ACC112 (cell line): ENCODE measurements at regions not wholly inside any gene's neighbourhood (a gene's known extent, or its start where the extent isn't known, plus 50 kb on each side); places are given as distances from the start of the nearest gene placed in this dataset.
A peak's percentile ranks its signal among the peaks of the same experiment; 100 is the strongest.

Source experiments
- H2AFZ ChIP-seq: fragments of 200-600 bp; sonication (generic); one replicate; pipeline ENCODE4 v1.6.0; 2017; ENCODE audit warnings: antibody characterized with exemption, low read length; ENCODE audit not compliant: unreplicated experiment
- H3K27ac ChIP-seq: fragments of 200-600 bp; sonication (generic); 2 replicates; pipeline ENCODE4 v1.5.1; 2014; ENCODE audit warnings: low read depth, mild to moderate bottlenecking, antibody characterized with exemption, low read length, moderate library complexity
- H3K27me3 ChIP-seq: fragments of 200-600 bp; sonication (generic); 2 replicates; pipeline ENCODE4 v1.6.1; 2014; ENCODE audit warnings: mild to moderate bottlenecking, antibody characterized with exemption, low read length, moderate library complexity, mixed read lengths; ENCODE audit not compliant: insufficient read depth
- H3K36me3 ChIP-seq: fragments of 200-600 bp; sonication (generic); 2 replicates; pipeline ENCODE4 v1.6.1; 2016; ENCODE audit warnings: mild to moderate bottlenecking, antibody characterized with exemption, low read length, moderate library complexity, mixed read lengths; ENCODE audit not compliant: insufficient read depth
- H3K4me1 ChIP-seq: fragments of 200-600 bp; sonication (generic); one replicate; pipeline ENCODE4 v1.6.1; 2016; ENCODE audit warnings: low read length, mixed read lengths; ENCODE audit not compliant: insufficient read depth, unreplicated experiment, control insufficient read depth
- H3K4me3 ChIP-seq: fragments of 200-600 bp; sonication (generic); 2 replicates; pipeline ENCODE4 v1.5.1; 2014; ENCODE audit warnings: mild to moderate bottlenecking, low read depth, low read length
- H3K79me2 ChIP-seq: fragments of 200-600 bp; sonication (generic); one replicate; pipeline ENCODE4 v1.6.0; 2016; ENCODE audit warnings: low read length; ENCODE audit not compliant: control insufficient read depth, unreplicated experiment, insufficient read depth

DNA sequence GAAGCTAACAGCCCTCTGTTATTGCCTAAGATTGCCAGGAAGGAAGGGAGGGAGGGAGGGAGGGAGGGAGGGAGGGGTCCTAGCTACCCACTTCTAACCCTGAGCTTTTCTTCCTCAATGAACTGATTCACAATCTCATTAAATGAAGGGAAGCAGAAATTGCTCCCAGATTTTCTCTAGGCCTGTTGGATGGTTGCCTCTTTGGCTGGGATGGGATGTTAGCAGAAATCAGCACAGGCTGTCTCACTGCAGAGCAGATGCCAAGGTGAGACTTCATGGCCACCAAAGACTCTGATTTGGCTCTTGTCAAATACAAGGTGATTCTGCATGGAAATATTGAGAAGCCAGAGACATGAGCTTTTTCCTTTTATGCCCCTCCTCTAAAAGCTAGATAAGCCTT, 578.6 kb downstream of the ACTL7B start:
- H3K27ac ChIP-seq = no peak overlapping the region
- H3K4me3 ChIP-seq = no peak overlapping the region
- H3K79me2 ChIP-seq = no peaks in the 10 kb centered on the region
- no peaks in the 10 kb centered on the region for H3K36me3 ChIP-seq
- no peaks in the 10 kb centered on the region for H3K27me3 ChIP-seq
- H3K4me1 ChIP-seq = peaks cover 7% of the 10 kb centered on the region
- no peak overlapping the region for H2AFZ ChIP-seq

GRCh38 chr9:108275906-108276305, 579.9 kb downstream of the ACTL7B start:
- Histone ChIP-seq H2AFZ (no peak overlapping the region), H3K27ac (no peak overlapping the region), H3K4me1 (peaks cover 16% of the 10 kb centered on the region), H3K4me3 (no peak overlapping the region), H3K79me2 (no peaks in the 10 kb centered on the region), H3K36me3 (no peaks in the 10 kb centered on the region), H3K27me3 (no peaks in the 10 kb centered on the region)

GRCh38 chr9:108274971-108275370, 580.8 kb downstream of the ACTL7B start:
- Histone ChIP-seq H3K27me3 (no peaks in the 10 kb centered on the region), H2AFZ (no peak overlapping the region), H3K4me1 (peaks cover 23% of the 10 kb centered on the region), H3K79me2 (no peaks in the 10 kb centered on the region), H3K4me3 (no peak overlapping the region), H3K36me3 (no peaks in the 10 kb centered on the region), H3K27ac (no peak overlapping the region)

GRCh38 chr9:108273988-108274387, 581.8 kb downstream of the ACTL7B start:
- Histone ChIP-seq H2AFZ (no peak overlapping the region), H3K27me3 (no peaks in the 10 kb centered on the region)

DNA sequence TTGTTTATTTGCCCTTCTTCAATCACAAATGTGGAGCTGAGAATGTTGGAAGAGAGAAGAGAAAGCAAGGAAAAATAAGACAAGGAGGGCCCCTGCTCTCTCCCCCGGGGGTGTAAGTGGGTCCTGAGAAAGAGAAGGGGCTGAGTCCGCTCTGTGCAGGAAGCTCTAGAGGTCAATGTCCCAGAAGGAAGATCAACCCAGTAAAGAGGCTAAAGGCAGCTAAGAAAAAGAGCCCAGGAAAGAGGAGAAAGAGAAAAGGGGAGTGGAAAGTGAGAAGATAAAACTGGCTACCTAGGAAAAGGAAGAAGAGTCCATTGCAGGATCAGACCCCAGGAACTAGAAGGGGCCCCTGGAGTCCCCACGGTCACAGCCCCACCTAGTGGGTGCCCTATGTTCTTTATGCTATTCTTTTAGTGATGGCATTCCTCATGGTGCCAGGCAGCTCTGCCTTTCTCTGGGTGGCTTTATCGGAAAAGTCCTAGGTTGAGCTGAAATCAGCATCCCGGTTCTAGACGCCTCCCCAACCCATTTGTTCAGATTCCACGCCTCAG, 583.4 kb downstream of the ACTL7B start:
- Histone ChIP-seq H2AFZ (peak overlapping the region; percentile 97), H3K27ac (peak overlapping the region; percentile 61; the same call in 1 of the 2 replicates), H3K4me3 (peak overlapping the region; percentile 45)

More at GRCh38 chr9:108273988-108274387, 581.8 kb downstream of the ACTL7B start:
- Histone ChIP-seq H3K36me3 (no peaks in the 10 kb centered on the region), H3K4me1 (peaks cover 28% of the 10 kb centered on the region), H3K79me2 (no peaks in the 10 kb centered on the region), H3K4me3 (no peak overlapping the region), H3K27ac (no peak overlapping the region)

DNA sequence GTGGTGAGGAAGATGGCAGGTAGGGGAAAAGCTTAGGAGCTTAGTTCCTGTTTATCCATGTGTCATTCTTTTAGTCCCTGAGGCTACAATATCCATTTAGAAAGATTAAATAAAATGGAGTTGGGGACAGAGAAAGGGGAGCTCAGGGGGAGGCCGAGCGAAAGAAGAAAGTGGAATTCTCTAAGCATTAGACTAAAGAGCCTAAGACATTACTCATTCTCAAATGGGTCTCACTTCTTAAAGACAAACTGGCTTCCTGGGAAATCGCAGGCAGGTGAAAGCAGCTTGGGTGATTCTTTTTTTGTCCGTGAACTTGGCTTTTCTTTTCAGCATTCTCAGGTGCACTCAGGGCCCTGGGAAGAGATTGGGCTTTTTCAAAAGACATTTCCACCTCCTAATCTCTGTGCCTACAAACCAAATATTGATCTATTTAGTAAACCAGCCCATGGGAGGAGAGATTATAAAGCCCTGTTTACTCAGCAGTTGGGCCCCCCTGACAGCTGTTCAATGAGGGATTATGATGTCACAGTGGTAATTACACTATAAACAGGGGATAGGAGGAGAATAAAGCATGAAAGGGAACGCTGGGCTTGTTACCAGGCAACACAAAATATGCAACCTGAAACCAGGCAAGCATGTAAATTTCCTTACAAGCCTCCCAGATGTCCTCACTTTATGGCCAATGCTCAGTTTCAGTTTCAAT, 584.0 kb downstream of the ACTL7B start:
- Histone ChIP-seq H3K27me3 (no peaks in the 10 kb centered on the region), H3K27ac (peak overlapping the region; percentile 61; the same call in 1 of the 2 replicates), H2AFZ (peak overlapping the region; percentile 97), H3K79me2 (no peaks in the 10 kb centered on the region), H3K4me3 (peak overlapping the region; percentile 45), H3K4me1 (peaks cover 28% of the 10 kb centered on the region), H3K36me3 (no peaks in the 10 kb centered on the region)

More for the DNA sequence above, 583.4 kb downstream of the ACTL7B start:
- Histone ChIP-seq H3K27me3 (no peaks in the 10 kb centered on the region), H3K79me2 (no peaks in the 10 kb centered on the region), H3K36me3 (no peaks in the 10 kb centered on the region), H3K4me1 (peaks cover 28% of the 10 kb centered on the region)

DNA sequence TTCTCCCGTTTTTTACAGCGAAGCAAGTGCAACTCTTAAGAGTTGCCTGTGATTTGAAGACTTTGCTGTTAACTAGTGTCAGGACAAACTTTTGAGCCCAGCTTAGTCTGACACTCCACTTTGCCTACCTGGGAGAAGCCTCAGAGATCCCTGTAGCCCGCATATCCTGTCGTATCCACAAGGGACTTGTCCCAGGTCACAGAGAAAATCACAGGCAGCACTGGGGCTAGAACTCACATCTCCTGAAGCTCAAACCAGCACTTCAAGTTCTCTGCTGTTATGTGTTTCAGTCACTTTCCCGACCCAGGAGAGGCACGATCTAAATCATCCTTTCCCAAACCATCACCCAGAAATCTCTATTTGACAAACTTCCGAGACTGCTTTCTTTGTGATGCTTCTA, 584.5 kb downstream of the ACTL7B start:
- Histone ChIP-seq H3K4me1 (peaks cover 28% of the 10 kb centered on the region), H3K4me3 (no peak overlapping the region), H3K36me3 (no peaks in the 10 kb centered on the region), H3K27me3 (no peaks in the 10 kb centered on the region), H3K27ac (peak overlapping the region; percentile 61; the same call in 1 of the 2 replicates), H2AFZ (no peak overlapping the region), H3K79me2 (no peaks in the 10 kb centered on the region)

DNA sequence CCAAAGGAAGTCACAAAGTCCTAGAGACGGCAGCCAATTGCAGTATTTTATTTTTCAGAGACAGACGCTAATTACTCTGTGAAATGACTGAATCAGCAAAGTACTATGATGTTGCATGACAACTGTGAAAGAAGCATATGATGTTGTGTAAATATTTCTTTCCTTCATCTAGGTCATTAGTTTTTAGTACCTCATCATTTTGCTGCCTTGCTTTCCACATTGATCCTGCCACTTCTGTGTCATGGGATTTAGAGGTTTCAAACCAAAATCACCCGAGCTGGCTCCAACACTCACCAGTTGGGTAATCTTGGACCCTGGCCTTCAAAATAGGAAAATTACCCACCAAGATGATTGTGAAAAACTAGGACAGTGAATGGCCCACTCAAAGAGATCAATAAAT, 585.2 kb downstream of the ACTL7B start:
- Histone ChIP-seq H2AFZ (no peak overlapping the region), H3K4me1 (peaks cover 28% of the 10 kb centered on the region), H3K27me3 (no peaks in the 10 kb centered on the region), H3K36me3 (no peaks in the 10 kb centered on the region), H3K4me3 (no peak overlapping the region), H3K79me2 (no peaks in the 10 kb centered on the region), H3K27ac (no peak overlapping the region)

- no peak overlapping the region for H2AFZ ChIP-seq
- no peak overlapping the region for H3K4me3 ChIP-seq
- peaks cover 28% of the 10 kb centered on the region for H3K4me1 ChIP-seq
- H3K36me3 ChIP-seq = no peaks in the 10 kb centered on the region
- H3K27ac ChIP-seq = no peak overlapping the region
- no peaks in the 10 kb centered on the region for H3K79me2 ChIP-seq
- no peaks in the 10 kb centered on the region for H3K27me3 ChIP-seq
Observed at GRCh38 chr9:108270051-108270450, 585.7 kb downstream of the ACTL7B start.

DNA sequence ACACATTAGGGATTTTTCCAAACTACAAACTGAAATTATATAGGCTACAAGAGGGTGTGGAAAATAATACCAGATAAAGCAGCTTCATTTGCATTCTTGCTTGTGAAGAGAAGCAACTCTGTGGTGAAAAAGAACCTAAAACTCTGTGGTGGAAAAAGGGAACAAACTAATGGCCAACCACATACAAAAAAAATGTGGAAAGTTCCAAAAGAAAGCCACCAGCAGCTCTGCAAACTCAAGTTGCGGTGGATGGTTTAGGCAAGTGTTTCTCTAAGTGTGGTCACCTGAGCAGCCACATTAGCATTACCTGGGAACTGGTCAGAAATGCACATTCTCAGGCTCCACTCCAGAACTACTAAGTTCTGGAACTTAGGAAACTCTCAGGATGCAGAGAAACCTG, 586.4 kb downstream of the ACTL7B start:
- no peak overlapping the region for H2AFZ ChIP-seq
- H3K4me3 ChIP-seq = no peak overlapping the region
- no peaks in the 10 kb centered on the region for H3K27me3 ChIP-seq
- H3K27ac ChIP-seq = no peak overlapping the region
- H3K4me1 ChIP-seq = peaks cover 28% of the 10 kb centered on the region
- H3K36me3 ChIP-seq = no peaks in the 10 kb centered on the region
- H3K79me2 ChIP-seq = no peaks in the 10 kb centered on the region

GRCh38 chr9:108265065-108265464, 590.7 kb downstream of the ACTL7B start:
- Histone ChIP-seq H3K27me3 (no peaks in the 10 kb centered on the region), H3K79me2 (no peaks in the 10 kb centered on the region), H3K4me1 (peaks cover 5% of the 10 kb centered on the region), H3K27ac (no peak overlapping the region), H3K4me3 (no peak overlapping the region), H2AFZ (no peak overlapping the region), H3K36me3 (no peaks in the 10 kb centered on the region)
